ENCODE measurements at regions not wholly inside any gene's neighbourhood (a gene's known extent, or its start where the extent isn't known, plus 50 kb on each side); places are given as distances from the start of the nearest gene placed in this dataset.

- no peak for TF ChIP-seq SRF (IDR thresholded peaks at IDR 0.05; ENCODE audit: low read depth in 2 of 2, low read length in 2 of 2)
- TF ChIP-seq FOXK2 (IDR thresholded peaks at IDR 0.05) = no peak
- no peak for TF ChIP-seq POLR2A (IDR thresholded peaks at IDR 0.05; ENCODE audit: low read depth, low read length)
- TF ChIP-seq PBX3 (IDR thresholded peaks at IDR 0.05; ENCODE audit: insufficient replicate concordance, low read depth, low read length) = no peak
- TF ChIP-seq STAT3 (IDR thresholded peaks at IDR 0.05; ENCODE audit: low read depth, low read length) = no peak
- no peak for TF ChIP-seq CBFB (IDR thresholded peaks at IDR 0.05; ENCODE audit: low read depth)
- TF ChIP-seq ZZZ3 (IDR thresholded peaks at IDR 0.05; ENCODE audit: control insufficient read depth, insufficient read length, low read depth) = no peak
- TF ChIP-seq, protein P1, sequence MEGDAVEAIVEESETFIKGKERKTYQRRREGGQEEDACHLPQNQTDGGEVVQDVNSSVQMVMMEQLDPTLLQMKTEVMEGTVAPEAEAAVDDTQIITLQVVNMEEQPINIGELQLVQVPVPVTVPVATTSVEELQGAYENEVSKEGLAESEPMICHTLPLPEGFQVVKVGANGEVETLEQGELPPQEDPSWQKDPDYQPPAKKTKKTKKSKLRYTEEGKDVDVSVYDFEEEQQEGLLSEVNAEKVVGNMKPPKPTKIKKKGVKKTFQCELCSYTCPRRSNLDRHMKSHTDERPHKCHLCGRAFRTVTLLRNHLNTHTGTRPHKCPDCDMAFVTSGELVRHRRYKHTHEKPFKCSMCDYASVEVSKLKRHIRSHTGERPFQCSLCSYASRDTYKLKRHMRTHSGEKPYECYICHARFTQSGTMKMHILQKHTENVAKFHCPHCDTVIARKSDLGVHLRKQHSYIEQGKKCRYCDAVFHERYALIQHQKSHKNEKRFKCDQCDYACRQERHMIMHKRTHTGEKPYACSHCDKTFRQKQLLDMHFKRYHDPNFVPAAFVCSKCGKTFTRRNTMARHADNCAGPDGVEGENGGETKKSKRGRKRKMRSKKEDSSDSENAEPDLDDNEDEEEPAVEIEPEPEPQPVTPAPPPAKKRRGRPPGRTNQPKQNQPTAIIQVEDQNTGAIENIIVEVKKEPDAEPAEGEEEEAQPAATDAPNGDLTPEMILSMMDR (IDR thresholded peaks at IDR 0.05 in 2 of 3, conservative IDR thresholded peaks at IDR 0.05 in 1 of 3; ENCODE audit: control insufficient read depth in 2 of 3, extremely low read depth in 1 of 3, insufficient read depth in 1 of 3, low read depth in 3 of 3, low read length in 3 of 3) = no peak
- no peak for TF ChIP-seq BRCA1 (IDR thresholded peaks at IDR 0.05; ENCODE audit: low read depth, low read length)
- no peak for TF ChIP-seq BACH1 (IDR thresholded peaks at IDR 0.05; ENCODE audit: borderline replicate concordance)
- TF ChIP-seq ATF7 (IDR thresholded peaks at IDR 0.05; ENCODE audit: low read depth) = no peak
- no peak for TF ChIP-seq NRF1 (conservative IDR thresholded peaks at IDR 0.05; ENCODE audit: low read depth, low read length)
- no peak for TF ChIP-seq PAX5 (IDR thresholded peaks at IDR 0.05; ENCODE audit: borderline replicate concordance, low read depth, low read length)
Observed at GRCh38 chr22:35195821-35196220, 61.5 kb upstream of the HMGXB4 start.
